Right lobe of liver (tissue), 4 donors: ENCODE measurements at regions not wholly inside any gene's neighbourhood (a gene's known extent, or its start where the extent isn't known, plus 50 kb on each side); places are given as distances from the start of the nearest gene placed in this dataset.

ENCODE experiments used
- POLR2A ChIP-seq: fragments of 450-650 bp; IDR thresholded peaks from one replicate; pipeline ENCODE4 v1.6.1; 2017; ENCODE audit warnings: antibody characterized with exemption, mild to moderate bottlenecking
- TF ChIP-seq, protein P1 (sequence below), 4 donors: fragments of 200-600 bp in 3 of 4; fragments of 450-650 bp in 1 of 4; IDR thresholded peaks; one replicate each; pipeline versions ENCODE4 v1.5.1 to v1.8.0; 2016 to 2022; ENCODE audit warnings: antibody characterized with exemption in 4 of 4, mild to moderate bottlenecking in 2 of 4
- donor health status: DM: no; HTN: no; CAD: no.
- donor health status: DM: no; HTN: no; CAD: no.
- donor health status: DM: no; HTN: yes; CAD: no.

DNA sequence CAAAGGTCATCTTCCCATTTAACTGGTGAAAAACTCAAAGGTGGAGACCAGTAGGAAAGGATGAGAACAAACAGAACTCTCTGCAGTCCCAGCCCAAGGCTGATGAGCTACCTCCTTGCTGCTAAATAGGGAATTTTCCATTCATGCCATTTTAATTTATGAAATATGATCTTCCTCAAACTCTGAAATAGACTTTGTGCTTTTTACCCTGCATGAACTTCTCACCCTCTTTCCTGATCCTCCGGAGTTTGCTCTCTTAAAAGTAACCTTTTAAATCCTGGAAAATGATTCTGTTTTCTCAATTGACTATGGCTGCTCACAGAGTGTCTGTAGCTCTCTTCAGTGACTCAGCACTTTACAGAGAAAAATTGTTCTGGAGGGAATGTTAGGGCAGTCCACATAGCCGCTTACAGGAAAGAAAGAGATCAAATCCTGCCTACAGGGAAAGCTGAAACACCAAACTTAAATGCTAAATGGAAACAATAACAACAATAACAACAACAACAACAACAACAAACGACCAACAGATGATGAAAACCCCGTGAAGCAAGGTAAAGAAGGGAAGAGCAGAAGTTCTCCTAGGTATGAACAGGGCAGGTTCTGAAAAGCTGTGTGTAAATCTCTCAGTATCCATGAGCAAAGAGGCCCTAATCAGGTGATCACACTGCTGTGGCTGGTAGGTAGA, 79.8 kb upstream of the SESTD1 start:
- TF ChIP-seq, protein P1, sequence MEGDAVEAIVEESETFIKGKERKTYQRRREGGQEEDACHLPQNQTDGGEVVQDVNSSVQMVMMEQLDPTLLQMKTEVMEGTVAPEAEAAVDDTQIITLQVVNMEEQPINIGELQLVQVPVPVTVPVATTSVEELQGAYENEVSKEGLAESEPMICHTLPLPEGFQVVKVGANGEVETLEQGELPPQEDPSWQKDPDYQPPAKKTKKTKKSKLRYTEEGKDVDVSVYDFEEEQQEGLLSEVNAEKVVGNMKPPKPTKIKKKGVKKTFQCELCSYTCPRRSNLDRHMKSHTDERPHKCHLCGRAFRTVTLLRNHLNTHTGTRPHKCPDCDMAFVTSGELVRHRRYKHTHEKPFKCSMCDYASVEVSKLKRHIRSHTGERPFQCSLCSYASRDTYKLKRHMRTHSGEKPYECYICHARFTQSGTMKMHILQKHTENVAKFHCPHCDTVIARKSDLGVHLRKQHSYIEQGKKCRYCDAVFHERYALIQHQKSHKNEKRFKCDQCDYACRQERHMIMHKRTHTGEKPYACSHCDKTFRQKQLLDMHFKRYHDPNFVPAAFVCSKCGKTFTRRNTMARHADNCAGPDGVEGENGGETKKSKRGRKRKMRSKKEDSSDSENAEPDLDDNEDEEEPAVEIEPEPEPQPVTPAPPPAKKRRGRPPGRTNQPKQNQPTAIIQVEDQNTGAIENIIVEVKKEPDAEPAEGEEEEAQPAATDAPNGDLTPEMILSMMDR (IDR thresholded peaks at IDR 0.05): no peak
- TF ChIP-seq POLR2A: no peak
